ENCODE measurements at regions not wholly inside any gene's neighbourhood (a gene's known extent, or its start where the extent isn't known, plus 50 kb on each side); places are given as distances from the start of the nearest gene placed in this dataset.

GRCh38 chr20:11753155-11753554, 164.5 kb upstream of the BTBD3 start:
- ATAC-seq (ENCODE audit: low read depth): no peak
- TF ChIP-seq, protein P1, sequence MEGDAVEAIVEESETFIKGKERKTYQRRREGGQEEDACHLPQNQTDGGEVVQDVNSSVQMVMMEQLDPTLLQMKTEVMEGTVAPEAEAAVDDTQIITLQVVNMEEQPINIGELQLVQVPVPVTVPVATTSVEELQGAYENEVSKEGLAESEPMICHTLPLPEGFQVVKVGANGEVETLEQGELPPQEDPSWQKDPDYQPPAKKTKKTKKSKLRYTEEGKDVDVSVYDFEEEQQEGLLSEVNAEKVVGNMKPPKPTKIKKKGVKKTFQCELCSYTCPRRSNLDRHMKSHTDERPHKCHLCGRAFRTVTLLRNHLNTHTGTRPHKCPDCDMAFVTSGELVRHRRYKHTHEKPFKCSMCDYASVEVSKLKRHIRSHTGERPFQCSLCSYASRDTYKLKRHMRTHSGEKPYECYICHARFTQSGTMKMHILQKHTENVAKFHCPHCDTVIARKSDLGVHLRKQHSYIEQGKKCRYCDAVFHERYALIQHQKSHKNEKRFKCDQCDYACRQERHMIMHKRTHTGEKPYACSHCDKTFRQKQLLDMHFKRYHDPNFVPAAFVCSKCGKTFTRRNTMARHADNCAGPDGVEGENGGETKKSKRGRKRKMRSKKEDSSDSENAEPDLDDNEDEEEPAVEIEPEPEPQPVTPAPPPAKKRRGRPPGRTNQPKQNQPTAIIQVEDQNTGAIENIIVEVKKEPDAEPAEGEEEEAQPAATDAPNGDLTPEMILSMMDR (IDR thresholded peaks at IDR 0.05): no peak
- no peak overlapping the region for H3K4me3 Mint-ChIP-seq
- CTCF ChIA-PET: no interaction called here
- POLR2A ChIA-PET: no interaction called here
- no peaks in the 10 kb centered on the region for H3K4me1 Mint-ChIP-seq
- no peaks in the 10 kb centered on the region for H3K36me3 Mint-ChIP-seq (ENCODE audit: low read depth)
- H3K27ac Mint-ChIP-seq: no peak overlapping the region
- no peaks in the 10 kb centered on the region for H3K27me3 Mint-ChIP-seq
- intact Hi-C loops (cut with micrococcal nuclease): no loop called here
- DNase-seq: no peak
- no peaks in the 10 kb centered on the region for H3K9me3 Mint-ChIP-seq

DNA sequence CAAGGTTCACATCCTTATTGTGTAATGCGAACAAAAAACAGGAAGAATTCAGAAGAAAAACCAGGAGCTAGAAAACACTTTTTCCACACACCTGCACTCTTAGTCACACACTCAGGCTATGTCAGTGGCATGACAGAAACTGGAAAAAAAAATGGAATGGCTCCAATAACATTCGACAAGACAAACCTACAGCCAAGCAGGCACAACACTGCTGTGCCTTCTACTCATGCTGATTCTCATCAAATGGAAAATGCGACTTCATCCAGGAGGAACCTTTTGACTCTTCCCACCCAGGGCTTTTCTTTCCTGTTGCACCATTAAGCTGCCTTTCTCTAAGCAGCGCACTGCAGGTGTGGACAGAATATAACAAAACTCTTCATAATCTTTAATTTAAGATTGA, 163.2 kb upstream of the BTBD3 start:
- Mint-ChIP-seq H3K4me1 (no peaks in the 10 kb centered on the region), H3K4me3 (no peak overlapping the region), H3K27me3 (no peaks in the 10 kb centered on the region), H3K9me3 (no peaks in the 10 kb centered on the region), H3K36me3 (ENCODE audit: low read depth) (no peaks in the 10 kb centered on the region), H3K27ac (no peak overlapping the region)
- ATAC-seq (ENCODE audit: low read depth): no peak
- intact Hi-C loops (cut with micrococcal nuclease): no loop called here
- POLR2A ChIA-PET: no interaction called here
- CTCF ChIA-PET: no interaction called here
- TF ChIP-seq, protein P1 (IDR thresholded peaks at IDR 0.05): no peak
- no peak for DNase-seq

DNA sequence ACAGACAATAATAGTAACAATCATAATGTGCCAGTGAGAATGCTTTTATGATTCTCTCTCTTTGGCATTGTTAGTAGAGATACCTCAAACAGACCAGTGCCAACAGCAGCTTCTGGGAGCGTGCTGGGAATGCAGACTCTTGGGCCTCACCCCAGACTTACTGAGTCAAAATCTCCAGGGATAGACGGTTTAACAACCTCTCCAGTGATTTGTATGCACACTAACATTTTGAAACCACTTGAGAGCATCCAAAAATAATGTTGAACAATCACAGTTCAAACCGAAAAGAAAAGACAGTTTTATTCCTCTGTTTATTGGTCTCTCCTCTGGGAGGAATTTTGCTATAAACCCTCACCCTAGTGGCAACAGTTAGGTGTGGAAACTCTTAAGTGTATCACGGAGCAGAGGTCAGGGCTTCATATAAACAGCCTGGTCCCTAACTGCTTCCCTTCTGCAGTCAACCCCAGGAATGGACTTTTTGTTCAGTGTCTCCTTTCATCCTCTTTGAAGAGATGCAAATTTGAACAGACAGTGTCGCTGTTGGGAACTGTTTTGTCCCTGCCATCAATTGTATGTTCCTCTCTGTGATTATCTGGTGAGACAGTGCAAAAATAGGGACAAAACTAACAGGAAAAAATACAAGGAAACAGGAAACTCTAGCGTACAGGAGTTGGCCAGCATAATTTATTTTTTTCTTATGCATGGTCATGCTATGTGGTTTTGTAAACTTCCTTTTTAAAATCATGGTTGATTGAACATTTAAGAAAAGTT, 162.4 kb upstream of the BTBD3 start:
- Mint-ChIP-seq H3K4me1 (no peaks in the 10 kb centered on the region), H3K9me3 (no peaks in the 10 kb centered on the region), H3K27ac (no peak overlapping the region), H3K36me3 (ENCODE audit: low read depth) (no peaks in the 10 kb centered on the region), H3K27me3 (no peaks in the 10 kb centered on the region), H3K4me3 (no peak overlapping the region)
- CTCF ChIA-PET: no interaction called here
- POLR2A ChIA-PET: no interaction called here
- ATAC-seq (ENCODE audit: low read depth) (no peak), DNase-seq (no peak)
- intact Hi-C loops (cut with micrococcal nuclease): no loop called here
- TF ChIP-seq, protein P1 (IDR thresholded peaks at IDR 0.05): no peak

GRCh38 chr20:11761497-11761896, 156.2 kb upstream of the BTBD3 start:
- no peak for ATAC-seq (ENCODE audit: low read depth)
- H3K4me1 Mint-ChIP-seq: no peaks in the 10 kb centered on the region
- DNase-seq: no peak
- no peaks in the 10 kb centered on the region for H3K27me3 Mint-ChIP-seq
- no peaks in the 10 kb centered on the region for H3K36me3 Mint-ChIP-seq (ENCODE audit: low read depth)
- TF ChIP-seq, protein P1 (IDR thresholded peaks at IDR 0.05): no peak
- H3K27ac Mint-ChIP-seq: no peak overlapping the region
- ChIA-PET POLR2A (no interaction called here), CTCF (no interaction called here)
- H3K4me3 Mint-ChIP-seq: no peak overlapping the region
- no peaks in the 10 kb centered on the region for H3K9me3 Mint-ChIP-seq
- intact Hi-C loops (cut with micrococcal nuclease): no loop called here

- TF ChIP-seq, protein P1 (IDR thresholded peaks at IDR 0.05): no peak
- Mint-ChIP-seq H3K4me3 (no peak overlapping the region), H3K36me3 (ENCODE audit: low read depth) (no peaks in the 10 kb centered on the region), H3K27me3 (no peaks in the 10 kb centered on the region), H3K27ac (no peak overlapping the region), H3K9me3 (no peaks in the 10 kb centered on the region), H3K4me1 (no peaks in the 10 kb centered on the region)
- ChIA-PET POLR2A (no interaction called here), CTCF (no interaction called here)
- DNase-seq (no peak), ATAC-seq (ENCODE audit: low read depth) (no peak)
- intact Hi-C loops (cut with micrococcal nuclease): no loop called here
Measured at GRCh38 chr20:11766961-11767360, 150.7 kb upstream of the BTBD3 start.

Measured in activated B cell treated with CpG ODN at 0.5 μM for 24 hours (primary cell).